ENCODE measurements at regions not wholly inside any gene's neighbourhood (a gene's known extent, or its start where the extent isn't known, plus 50 kb on each side); places are given as distances from the start of the nearest gene placed in this dataset.

GRCh38 chr4:32798471-32799159 is 2078.4 kb downstream of the PCDH7 start:
- no peaks in the 10 kb centered on the region for H3K36me3 ChIP-seq (ENCODE audit: control insufficient read depth in 2 of 3, insufficient read depth in 3 of 3, low read length in 3 of 3)
- no peak overlapping the region for H3K27ac ChIP-seq (ENCODE audit: low read depth in 2 of 2, low read length in 2 of 2)
- TF ChIP-seq CTCF (IDR thresholded peaks at IDR 0.05; ENCODE audit: borderline replicate concordance, extremely low read depth, insufficient read depth) = no peak
- intact Hi-C loops (cut with DNase I) = no loop called here
- H3K9ac ChIP-seq (ENCODE audit: low read length in 3 of 3) = no peak overlapping the region
- FAIRE-seq = no peak
- no peak for DNase-seq
- H3K27me3 ChIP-seq (ENCODE audit: control insufficient read depth, insufficient read depth, low read length) = no peaks in the 10 kb centered on the region
- no peaks in the 10 kb centered on the region for H3K9me3 ChIP-seq (ENCODE audit: control insufficient read depth in 2 of 3, insufficient read depth in 1 of 3, low read length in 3 of 3)
- no peak overlapping the region for H3K4me3 ChIP-seq (ENCODE audit: low read length in 3 of 3)
- no peaks in the 10 kb centered on the region for H3K4me1 ChIP-seq (ENCODE audit: control insufficient read depth in 2 of 3, insufficient read depth in 2 of 3, low read depth in 1 of 3, low read length in 3 of 3)

- Histone ChIP-seq H3K9me3 (ENCODE audit: control insufficient read depth in 2 of 3, insufficient read depth in 1 of 3, low read length in 3 of 3) (no peaks in the 10 kb centered on the region), H3K4me3 (ENCODE audit: low read length in 3 of 3) (no peak overlapping the region), H3K36me3 (ENCODE audit: control insufficient read depth in 2 of 3, insufficient read depth in 3 of 3, low read length in 3 of 3) (no peaks in the 10 kb centered on the region), H3K9ac (ENCODE audit: low read length in 3 of 3) (no peak overlapping the region), H3K4me1 (ENCODE audit: control insufficient read depth in 2 of 3, insufficient read depth in 2 of 3, low read depth in 1 of 3, low read length in 3 of 3) (no peaks in the 10 kb centered on the region), H3K27ac (ENCODE audit: low read depth in 2 of 2, low read length in 2 of 2) (no peak overlapping the region), H3K27me3 (ENCODE audit: control insufficient read depth, insufficient read depth, low read length) (no peaks in the 10 kb centered on the region)
- TF ChIP-seq CTCF (IDR thresholded peaks at IDR 0.05; ENCODE audit: borderline replicate concordance, extremely low read depth, insufficient read depth) = no peak
- FAIRE-seq (no peak), DNase-seq (no peak)
- intact Hi-C loops (cut with DNase I) = no loop called here
Observed at GRCh38 chr4:32824336-32824735, 2104.2 kb downstream of the PCDH7 start.

GRCh38 chr4:32826169-32826568 is 2106.0 kb downstream of the PCDH7 start:
- intact Hi-C loops (cut with DNase I) = no loop called here
- no peak overlapping the region for H3K27ac ChIP-seq (ENCODE audit: low read depth in 2 of 2, low read length in 2 of 2)
- no peak for DNase-seq
- H3K27me3 ChIP-seq (ENCODE audit: control insufficient read depth, insufficient read depth, low read length) = no peaks in the 10 kb centered on the region
- H3K4me3 ChIP-seq (ENCODE audit: low read length in 3 of 3) = no peak overlapping the region
- FAIRE-seq = no peak
- no peaks in the 10 kb centered on the region for H3K36me3 ChIP-seq (ENCODE audit: control insufficient read depth in 2 of 3, insufficient read depth in 3 of 3, low read length in 3 of 3)
- no peaks in the 10 kb centered on the region for H3K9me3 ChIP-seq (ENCODE audit: control insufficient read depth in 2 of 3, insufficient read depth in 1 of 3, low read length in 3 of 3)
- no peak overlapping the region for H3K9ac ChIP-seq (ENCODE audit: low read length in 3 of 3)
- no peaks in the 10 kb centered on the region for H3K4me1 ChIP-seq (ENCODE audit: control insufficient read depth in 2 of 3, insufficient read depth in 2 of 3, low read depth in 1 of 3, low read length in 3 of 3)
- no peak for TF ChIP-seq CTCF (IDR thresholded peaks at IDR 0.05; ENCODE audit: borderline replicate concordance, extremely low read depth, insufficient read depth)

- H3K27me3 ChIP-seq (ENCODE audit: control insufficient read depth, insufficient read depth, low read length) = no peaks in the 10 kb centered on the region
- no peak for TF ChIP-seq CTCF (IDR thresholded peaks at IDR 0.05; ENCODE audit: borderline replicate concordance, extremely low read depth, insufficient read depth)
- no peak for FAIRE-seq
- H3K27ac ChIP-seq (ENCODE audit: low read depth in 2 of 2, low read length in 2 of 2) = no peak overlapping the region
- intact Hi-C loops (cut with DNase I) = no loop called here
- no peak for DNase-seq
- H3K4me3 ChIP-seq (ENCODE audit: low read length in 3 of 3) = no peak overlapping the region
- no peaks in the 10 kb centered on the region for H3K36me3 ChIP-seq (ENCODE audit: control insufficient read depth in 2 of 3, insufficient read depth in 3 of 3, low read length in 3 of 3)
- no peak overlapping the region for H3K9ac ChIP-seq (ENCODE audit: low read length in 3 of 3)
- H3K4me1 ChIP-seq (ENCODE audit: control insufficient read depth in 2 of 3, insufficient read depth in 2 of 3, low read depth in 1 of 3, low read length in 3 of 3) = no peaks in the 10 kb centered on the region
- no peaks in the 10 kb centered on the region for H3K9me3 ChIP-seq (ENCODE audit: control insufficient read depth in 2 of 3, insufficient read depth in 1 of 3, low read length in 3 of 3)
Observed at GRCh38 chr4:32830160-32830559, 2110.0 kb downstream of the PCDH7 start.

All from kidney (tissue), 13 donors.